ENCODE measurements at regions not wholly inside any gene's neighbourhood (a gene's known extent, or its start where the extent isn't known, plus 50 kb on each side); places are given as distances from the start of the nearest gene placed in this dataset.
"Not testable (repeated sequence)": the region's sequence is repeated elsewhere in the genome, so short reads cannot be mapped to it uniquely, and the experiment has no call there.

DNA sequence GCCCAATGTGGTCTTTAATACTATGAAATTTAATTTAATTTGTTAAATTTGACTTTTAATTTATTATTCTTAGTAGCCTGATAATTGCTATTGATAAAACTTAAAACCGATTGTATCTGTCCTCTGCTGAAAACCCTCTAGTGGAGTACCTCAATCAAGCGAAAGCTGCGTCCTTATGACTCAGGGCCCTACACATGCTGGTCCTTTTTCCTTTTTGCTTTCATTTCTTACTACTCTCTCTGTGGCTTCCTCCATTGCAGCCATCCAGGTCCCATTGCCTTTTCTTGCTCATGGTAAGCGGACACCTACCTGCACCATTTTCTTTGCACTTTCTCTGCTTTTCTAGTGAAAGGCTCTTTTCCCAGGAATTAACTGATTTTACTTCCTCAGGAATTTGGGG is 301.1 kb downstream of the INHBA start:
- DNase-seq = no peak
- no peaks in the 10 kb centered on the region for H3K9me3 Mint-ChIP-seq
- Histone ChIP-seq H3K4me3 (ENCODE audit: low read length) (no peak overlapping the region), H3K9ac (ENCODE audit: extremely low read depth, low read length, poor library complexity, severe bottlenecking) (no peak overlapping the region), H3K36me3 (ENCODE audit: control insufficient read depth, insufficient read depth, low read length) (no peaks in the 10 kb centered on the region), H3K4me1 (ENCODE audit: control insufficient read depth, insufficient read depth, low read length) (peaks cover 4% of the 10 kb centered on the region), H3K9me3 (ENCODE audit: control insufficient read depth, low read length) (no peaks in the 10 kb centered on the region), H3K27ac (ENCODE audit: low read depth, low read length) (no peak overlapping the region), H3K27me3 (ENCODE audit: control insufficient read depth, insufficient read depth, low read length, poor library complexity, severe bottlenecking) (no peaks in the 10 kb centered on the region)
- no peak overlapping the region for H3K4me3 Mint-ChIP-seq
- 58 to 70% methylated on average over 4 of the region's 4 CpGs for WGBS, 2 experiments (ENCODE audit: insufficient coverage in 1 of 2, insufficient read length in 1 of 2)
- no peaks in the 10 kb centered on the region for H3K36me3 Mint-ChIP-seq (ENCODE audit: low read depth)
- H3K27ac Mint-ChIP-seq = no peak overlapping the region
- H3K4me1 Mint-ChIP-seq = peaks cover 29% of the 10 kb centered on the region
- TF ChIP-seq, protein P1, sequence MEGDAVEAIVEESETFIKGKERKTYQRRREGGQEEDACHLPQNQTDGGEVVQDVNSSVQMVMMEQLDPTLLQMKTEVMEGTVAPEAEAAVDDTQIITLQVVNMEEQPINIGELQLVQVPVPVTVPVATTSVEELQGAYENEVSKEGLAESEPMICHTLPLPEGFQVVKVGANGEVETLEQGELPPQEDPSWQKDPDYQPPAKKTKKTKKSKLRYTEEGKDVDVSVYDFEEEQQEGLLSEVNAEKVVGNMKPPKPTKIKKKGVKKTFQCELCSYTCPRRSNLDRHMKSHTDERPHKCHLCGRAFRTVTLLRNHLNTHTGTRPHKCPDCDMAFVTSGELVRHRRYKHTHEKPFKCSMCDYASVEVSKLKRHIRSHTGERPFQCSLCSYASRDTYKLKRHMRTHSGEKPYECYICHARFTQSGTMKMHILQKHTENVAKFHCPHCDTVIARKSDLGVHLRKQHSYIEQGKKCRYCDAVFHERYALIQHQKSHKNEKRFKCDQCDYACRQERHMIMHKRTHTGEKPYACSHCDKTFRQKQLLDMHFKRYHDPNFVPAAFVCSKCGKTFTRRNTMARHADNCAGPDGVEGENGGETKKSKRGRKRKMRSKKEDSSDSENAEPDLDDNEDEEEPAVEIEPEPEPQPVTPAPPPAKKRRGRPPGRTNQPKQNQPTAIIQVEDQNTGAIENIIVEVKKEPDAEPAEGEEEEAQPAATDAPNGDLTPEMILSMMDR (conservative IDR thresholded peaks at IDR 0.05) = no peak
- no peaks in the 10 kb centered on the region for H3K27me3 Mint-ChIP-seq (ENCODE audit: insufficient read depth)

DNA sequence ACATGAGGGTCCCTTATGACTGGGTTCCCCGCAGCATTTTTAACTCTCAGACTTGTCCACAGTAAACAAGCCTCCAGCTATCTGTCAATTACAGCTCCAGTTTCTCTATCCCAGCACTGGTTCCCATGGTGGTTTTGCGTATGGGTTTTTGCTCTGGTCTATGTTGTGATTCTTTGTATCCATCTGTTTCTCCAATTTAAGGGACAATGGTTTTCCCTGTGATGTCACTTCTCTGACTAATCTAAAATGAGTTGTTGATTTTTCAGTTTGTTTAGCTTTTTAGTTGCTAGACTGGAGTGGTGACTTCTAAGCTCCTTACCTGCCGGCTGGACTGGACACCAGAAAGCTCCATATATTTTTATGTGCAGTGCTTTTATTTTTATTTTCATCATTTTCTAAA is 303.7 kb downstream of the INHBA start:
- Histone ChIP-seq H3K36me3 (ENCODE audit: control insufficient read depth, insufficient read depth, low read length) (no peaks in the 10 kb centered on the region), H3K27ac (ENCODE audit: low read depth, low read length) (no peak overlapping the region), H3K9me3 (ENCODE audit: control insufficient read depth, low read length) (no peaks in the 10 kb centered on the region), H3K4me3 (ENCODE audit: low read length) (no peak overlapping the region), H3K4me1 (ENCODE audit: control insufficient read depth, insufficient read depth, low read length) (no peaks in the 10 kb centered on the region), H3K27me3 (ENCODE audit: control insufficient read depth, insufficient read depth, low read length, poor library complexity, severe bottlenecking) (no peaks in the 10 kb centered on the region), H3K9ac (ENCODE audit: extremely low read depth, low read length, poor library complexity, severe bottlenecking) (no peak overlapping the region)
- peaks cover 10% of the 10 kb centered on the region for H3K4me1 Mint-ChIP-seq
- no peak overlapping the region for H3K27ac Mint-ChIP-seq
- H3K27me3 Mint-ChIP-seq (ENCODE audit: insufficient read depth) = no peaks in the 10 kb centered on the region
- H3K36me3 Mint-ChIP-seq (ENCODE audit: low read depth) = no peaks in the 10 kb centered on the region
- peaks cover 3% of the 10 kb centered on the region for H3K9me3 Mint-ChIP-seq
- WGBS, 2 experiments (ENCODE audit: insufficient coverage in 1 of 2, insufficient read length in 1 of 2) = 88 to 92% methylated on average over 2 to 3 of the region's 3 CpGs
- H3K4me3 Mint-ChIP-seq = no peak overlapping the region
- DNase-seq = no peak
- TF ChIP-seq, protein P1 (conservative IDR thresholded peaks at IDR 0.05) = no peak

DNA sequence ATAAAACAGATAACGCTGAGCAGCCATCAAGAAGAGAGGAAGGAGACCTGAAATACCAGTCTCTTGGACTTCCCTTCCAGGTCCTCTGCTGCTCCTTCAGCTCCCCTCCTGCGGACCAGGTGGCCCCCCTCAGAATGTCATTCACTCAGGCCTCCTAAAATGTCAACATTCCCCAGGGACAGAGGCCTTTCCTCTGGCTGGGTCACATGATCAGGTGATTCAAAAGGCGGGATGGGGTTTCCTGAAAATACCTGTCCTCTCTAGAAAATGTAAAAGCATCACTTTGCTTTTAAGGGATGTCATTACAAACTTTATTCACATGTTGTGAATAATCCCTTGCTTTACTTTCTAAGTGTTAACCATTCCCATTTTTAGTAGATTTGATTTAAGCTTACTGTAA is 311.1 kb downstream of the INHBA start:
- DNase-seq = no peak
- Mint-ChIP-seq H3K27ac (no peak overlapping the region), H3K36me3 (ENCODE audit: low read depth) (no peaks in the 10 kb centered on the region), H3K9me3 (peaks cover 3% of the 10 kb centered on the region), H3K4me3 (no peak overlapping the region), H3K4me1 (peaks cover 14% of the 10 kb centered on the region), H3K27me3 (ENCODE audit: insufficient read depth) (no peaks in the 10 kb centered on the region)
- TF ChIP-seq, protein P1 (conservative IDR thresholded peaks at IDR 0.05) = no peak
- no peak overlapping the region for H3K4me3 ChIP-seq (ENCODE audit: low read length)
- peaks cover under 1% of the 10 kb centered on the region for H3K4me1 ChIP-seq (ENCODE audit: control insufficient read depth, insufficient read depth, low read length)
- 77 to 100% methylated on average over 1 to 3 of the region's 3 CpGs for WGBS, 2 experiments (ENCODE audit: insufficient coverage in 1 of 2, insufficient read length in 1 of 2)
- H3K27ac ChIP-seq (ENCODE audit: low read depth, low read length) = no peak overlapping the region
- H3K27me3 ChIP-seq (ENCODE audit: control insufficient read depth, insufficient read depth, low read length, poor library complexity, severe bottlenecking) = no peaks in the 10 kb centered on the region
- no peak overlapping the region for H3K9ac ChIP-seq (ENCODE audit: extremely low read depth, low read length, poor library complexity, severe bottlenecking)
- H3K36me3 ChIP-seq (ENCODE audit: control insufficient read depth, insufficient read depth, low read length) = no peaks in the 10 kb centered on the region
- H3K9me3 ChIP-seq (ENCODE audit: control insufficient read depth, low read length) = no peaks in the 10 kb centered on the region

DNA sequence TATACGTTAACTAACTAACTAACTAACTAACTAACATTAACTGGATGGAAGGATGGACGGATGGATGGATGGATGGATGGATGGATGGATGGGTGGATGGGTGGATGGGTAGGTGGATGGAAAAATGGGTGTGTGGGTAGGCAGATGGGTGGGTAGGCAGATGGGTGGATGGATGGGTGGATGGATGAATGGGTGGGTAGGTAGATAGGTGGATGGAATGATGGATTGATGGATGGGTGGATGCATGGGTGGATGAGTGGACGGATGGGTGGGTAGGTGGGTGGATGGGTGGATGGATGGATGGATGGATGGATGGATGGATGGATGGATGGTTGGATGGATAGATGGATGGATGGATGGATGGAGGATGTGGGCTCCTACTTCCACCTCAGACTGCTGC is 314.0 kb downstream of the INHBA start:
- H3K4me1 Mint-ChIP-seq = peaks cover 24% of the 10 kb centered on the region

More for the DNA sequence above, 314.0 kb downstream of the INHBA start:
- DNase-seq; H3K27ac Mint-ChIP-seq; H3K9me3 Mint-ChIP-seq; H3K36me3 Mint-ChIP-seq (ENCODE audit: low read depth); H3K27ac ChIP-seq (ENCODE audit: low read depth, low read length); H3K4me1 ChIP-seq (ENCODE audit: control insufficient read depth, insufficient read depth, low read length); H3K4me3 Mint-ChIP-seq; H3K9me3 ChIP-seq (ENCODE audit: control insufficient read depth, low read length); H3K36me3 ChIP-seq (ENCODE audit: control insufficient read depth, insufficient read depth, low read length); H3K4me3 ChIP-seq (ENCODE audit: low read length); H3K9ac ChIP-seq (ENCODE audit: extremely low read depth, low read length, poor library complexity, severe bottlenecking); H3K27me3 ChIP-seq (ENCODE audit: control insufficient read depth, insufficient read depth, low read length, poor library complexity, severe bottlenecking); H3K27me3 Mint-ChIP-seq (ENCODE audit: insufficient read depth): not testable (repeated sequence)
- 81 to 100% methylated on average over 1 to 3 of the region's 3 CpGs for WGBS, 2 experiments (ENCODE audit: insufficient coverage in 1 of 2, insufficient read length in 1 of 2)
